Neural progenitor cell (in vitro differentiated cells): ENCODE measurements at regions not wholly inside any gene's neighbourhood (a gene's known extent, or its start where the extent isn't known, plus 50 kb on each side); places are given as distances from the start of the nearest gene placed in this dataset.
A peak's percentile ranks its signal among the peaks of the same experiment; 100 is the strongest.

Source experiments
- DNase-seq: peaks from one replicate; pipeline ENCODE4 v3.0.0-alpha.2; 2016; ENCODE audit warnings: low spot score
- H2AFZ ChIP-seq: fragments of 200-600 bp; sonication (generic); replicated peaks from 2 replicates; pipeline ENCODE4 v1.6.1; 2016; ENCODE audit warnings: antibody characterized with exemption
- H3F3A ChIP-seq: fragments of 200-600 bp; sonication (generic); 2 replicates; pipeline ENCODE4 v1.6.1; 2016; ENCODE audit warnings: antibody characterized with exemption, low read depth
- H3K27ac ChIP-seq: fragments of 200-600 bp; sonication (generic); 2 replicates; pipeline ENCODE4 v1.5.1; 2016; ENCODE audit warnings: mild to moderate bottlenecking
- H3K27me3 ChIP-seq: fragments of 200-600 bp; sonication (generic); 2 replicates; pipeline ENCODE4 v1.6.1; 2016; ENCODE audit warnings: mild to moderate bottlenecking, moderate library complexity
- H3K36me3 ChIP-seq: fragments of 200-600 bp; sonication (generic); 2 replicates; pipeline ENCODE4 v1.5.1; 2016
- H3K4me1 ChIP-seq: fragments of 200-600 bp; sonication (generic); 2 replicates; pipeline ENCODE4 v1.6.1; 2016; ENCODE audit warnings: mixed run types
- H3K4me2 ChIP-seq: fragments of 200-600 bp; sonication (generic); 2 replicates; pipeline ENCODE4 v1.6.1; 2016
- H3K4me3 ChIP-seq: fragments of 200-600 bp; sonication (generic); 2 replicates; pipeline ENCODE4 v1.5.1; 2016
- H3K79me2 ChIP-seq: fragments of 200-600 bp; sonication (generic); 2 replicates; pipeline ENCODE4 v1.6.1; 2016; ENCODE audit warnings: low read depth
- H3K9ac ChIP-seq: fragments of 200-600 bp; sonication (generic); 2 replicates; pipeline ENCODE4 v1.6.1; 2016
- H3K9me3 ChIP-seq: fragments of 200-600 bp; sonication (generic); 2 replicates; pipeline ENCODE4 v1.5.1; 2016; ENCODE audit warnings: low read depth
- H4K20me1 ChIP-seq: fragments of 200-600 bp; sonication (generic); 2 replicates; pipeline ENCODE4 v1.6.1; 2016; ENCODE audit warnings: low read depth
- H3K27ac Mint-ChIP-seq: 3 replicates; pipeline ENCODE4 v1.8.0; 2021; ENCODE audit warnings: mixed read lengths
- H3K27me3 Mint-ChIP-seq: 2 replicates; pipeline ENCODE4 v1.8.0; 2022; ENCODE audit warnings: low read depth, mild to moderate bottlenecking, inconsistent platforms, moderate library complexity, mixed read lengths; ENCODE audit not compliant: insufficient read depth
- H3K36me3 Mint-ChIP-seq: 3 replicates; pipeline ENCODE4 v1.8.0; 2021; ENCODE audit warnings: mixed read lengths
- H3K4me1 Mint-ChIP-seq: 3 replicates; pipeline ENCODE4 v1.8.0; 2021; ENCODE audit warnings: mixed read lengths
- H3K4me3 Mint-ChIP-seq: 3 replicates; pipeline ENCODE4 v1.8.0; 2021; ENCODE audit warnings: mild to moderate bottlenecking, moderate library complexity, mixed read lengths
- H3K9me3 Mint-ChIP-seq: 3 replicates; pipeline ENCODE4 v1.8.0; 2020; ENCODE audit warnings: mixed read lengths
- EZH2 ChIP-seq: fragments of 200-600 bp; sonication (generic); IDR thresholded peaks from 2 replicates; pipeline ENCODE4 v1.6.1; 2017; ENCODE audit warnings: antibody characterized with exemption, mild to moderate bottlenecking, moderate library complexity
- EZH2phosphoT487 ChIP-seq: fragments of 200-600 bp; sonication (generic); IDR thresholded peaks from 2 replicates; pipeline ENCODE4 v1.6.1; 2017; ENCODE audit warnings: antibody characterized with exemption
- TF ChIP-seq, protein P1 (sequence below): fragments of 200-600 bp; sonication (generic); IDR thresholded peaks from 2 replicates; pipeline ENCODE4 v1.5.1; 2017; ENCODE audit warnings: antibody characterized with exemption, mild to moderate bottlenecking

DNA sequence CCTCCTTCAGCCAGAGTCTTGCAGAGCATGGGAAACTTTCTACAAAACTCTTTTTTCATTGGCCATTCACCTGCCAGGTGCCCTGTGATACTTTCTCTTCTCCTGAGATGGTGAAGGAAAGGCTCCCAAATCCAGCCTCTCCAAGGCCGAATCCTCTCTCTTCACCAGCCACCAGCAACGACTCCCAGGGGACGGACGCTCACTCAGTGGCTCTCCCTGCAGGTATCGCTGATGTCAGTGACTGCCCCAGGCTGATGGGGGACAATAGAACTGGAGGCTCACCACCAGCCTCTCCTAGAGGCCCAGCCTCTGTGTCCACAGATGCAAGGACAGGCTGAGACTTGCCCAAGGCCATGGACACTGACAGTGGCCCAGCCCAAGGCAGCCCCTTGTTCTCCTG is 204.1 kb downstream of the BCL11B start:
- peaks cover 7% of the 10 kb centered on the region for H3K9me3 Mint-ChIP-seq
- H3K27ac ChIP-seq = no peak overlapping the region
- peak overlapping the region; percentile 83 for H3K27ac Mint-ChIP-seq
- DNase-seq = no peak
- H3K9me3 ChIP-seq = no peaks in the 10 kb centered on the region
- H4K20me1 ChIP-seq = no peaks in the 10 kb centered on the region
- H3K4me3 ChIP-seq = no peak overlapping the region
- no peak overlapping the region for H3K4me3 Mint-ChIP-seq
- no peak overlapping the region for H3K9ac ChIP-seq
- H3K27me3 ChIP-seq = no peaks in the 10 kb centered on the region
- H3K4me1 Mint-ChIP-seq = peaks cover 3% of the 10 kb centered on the region
- no peaks in the 10 kb centered on the region for H3K79me2 ChIP-seq
- no peak overlapping the region for H2AFZ ChIP-seq
- no peaks in the 10 kb centered on the region for H3F3A ChIP-seq
- H3K36me3 Mint-ChIP-seq = no peaks in the 10 kb centered on the region
- no peaks in the 10 kb centered on the region for H3K36me3 ChIP-seq
- peaks cover 6% of the 10 kb centered on the region for H3K27me3 Mint-ChIP-seq
- no peak overlapping the region for H3K4me2 ChIP-seq
- no peak for TF ChIP-seq EZH2
- TF ChIP-seq, protein P1, sequence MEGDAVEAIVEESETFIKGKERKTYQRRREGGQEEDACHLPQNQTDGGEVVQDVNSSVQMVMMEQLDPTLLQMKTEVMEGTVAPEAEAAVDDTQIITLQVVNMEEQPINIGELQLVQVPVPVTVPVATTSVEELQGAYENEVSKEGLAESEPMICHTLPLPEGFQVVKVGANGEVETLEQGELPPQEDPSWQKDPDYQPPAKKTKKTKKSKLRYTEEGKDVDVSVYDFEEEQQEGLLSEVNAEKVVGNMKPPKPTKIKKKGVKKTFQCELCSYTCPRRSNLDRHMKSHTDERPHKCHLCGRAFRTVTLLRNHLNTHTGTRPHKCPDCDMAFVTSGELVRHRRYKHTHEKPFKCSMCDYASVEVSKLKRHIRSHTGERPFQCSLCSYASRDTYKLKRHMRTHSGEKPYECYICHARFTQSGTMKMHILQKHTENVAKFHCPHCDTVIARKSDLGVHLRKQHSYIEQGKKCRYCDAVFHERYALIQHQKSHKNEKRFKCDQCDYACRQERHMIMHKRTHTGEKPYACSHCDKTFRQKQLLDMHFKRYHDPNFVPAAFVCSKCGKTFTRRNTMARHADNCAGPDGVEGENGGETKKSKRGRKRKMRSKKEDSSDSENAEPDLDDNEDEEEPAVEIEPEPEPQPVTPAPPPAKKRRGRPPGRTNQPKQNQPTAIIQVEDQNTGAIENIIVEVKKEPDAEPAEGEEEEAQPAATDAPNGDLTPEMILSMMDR = no peak
- no peak for TF ChIP-seq EZH2phosphoT487
- H3K4me1 ChIP-seq = peaks cover 3% of the 10 kb centered on the region

DNA sequence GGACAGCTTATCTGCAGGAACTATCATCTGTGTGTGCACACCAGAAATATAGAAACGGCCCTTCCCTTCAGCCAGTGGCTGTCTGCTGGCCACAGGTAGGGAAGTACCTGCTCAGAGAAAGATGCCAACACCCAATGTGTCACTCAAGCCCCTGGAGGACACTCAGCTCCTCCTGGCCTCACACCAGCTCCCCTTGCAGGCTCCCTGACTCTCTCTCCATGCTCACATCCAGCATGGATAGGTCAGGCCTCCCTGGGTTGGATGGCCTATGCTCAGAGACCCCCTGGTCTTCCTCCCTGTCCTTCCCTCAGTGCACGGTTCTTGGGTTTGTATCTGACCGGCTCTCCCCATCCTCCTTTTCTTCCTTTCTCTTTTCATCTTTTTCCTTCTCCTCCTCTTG is 202.1 kb downstream of the BCL11B start:
- DNase-seq = no peak
- Histone ChIP-seq H3K9me3 (no peaks in the 10 kb centered on the region), H4K20me1 (no peaks in the 10 kb centered on the region), H3K79me2 (no peaks in the 10 kb centered on the region), H3K4me1 (no peaks in the 10 kb centered on the region), H3K27ac (no peak overlapping the region), H3K4me2 (no peak overlapping the region), H2AFZ (no peak overlapping the region), H3F3A (no peaks in the 10 kb centered on the region), H3K4me3 (no peak overlapping the region), H3K27me3 (no peaks in the 10 kb centered on the region), H3K9ac (no peak overlapping the region), H3K36me3 (no peaks in the 10 kb centered on the region)
- TF ChIP-seq, protein P1 = no peak
- TF ChIP-seq EZH2 (no peak), EZH2phosphoT487 (no peak)
- Mint-ChIP-seq H3K36me3 (no peaks in the 10 kb centered on the region), H3K27ac (no peak overlapping the region), H3K4me3 (no peak overlapping the region), H3K27me3 (peaks cover 6% of the 10 kb centered on the region), H3K4me1 (no peaks in the 10 kb centered on the region), H3K9me3 (peaks cover 7% of the 10 kb centered on the region)

- H3K9me3 Mint-ChIP-seq = peaks cover 7% of the 10 kb centered on the region
- Histone ChIP-seq H3K27me3 (no peaks in the 10 kb centered on the region), H3K36me3 (no peaks in the 10 kb centered on the region)
Observed at GRCh38 chr14:99072433-99072832, 199.6 kb downstream of the BCL11B start.

More at GRCh38 chr14:99072433-99072832, 199.6 kb downstream of the BCL11B start:
- Histone ChIP-seq H3K4me2 (no peak overlapping the region), H3K4me1 (no peaks in the 10 kb centered on the region), H3F3A (no peaks in the 10 kb centered on the region), H3K9ac (no peak overlapping the region), H4K20me1 (no peaks in the 10 kb centered on the region), H2AFZ (no peak overlapping the region), H3K4me3 (no peak overlapping the region), H3K79me2 (no peaks in the 10 kb centered on the region), H3K27ac (no peak overlapping the region), H3K9me3 (no peaks in the 10 kb centered on the region)
- TF ChIP-seq, protein P1 = no peak
- TF ChIP-seq EZH2 = no peak
- TF ChIP-seq EZH2phosphoT487 = no peak
- Mint-ChIP-seq H3K4me3 (no peak overlapping the region), H3K36me3 (no peaks in the 10 kb centered on the region), H3K27ac (no peak overlapping the region), H3K27me3 (peaks cover 6% of the 10 kb centered on the region), H3K4me1 (no peaks in the 10 kb centered on the region)
- DNase-seq = no peak
